Right atrium auricular region (tissue), 2 donors: ENCODE measurements at regions not wholly inside any gene's neighbourhood (a gene's known extent, or its start where the extent isn't known, plus 50 kb on each side); places are given as distances from the start of the nearest gene placed in this dataset.

Experiments used
- DNase-seq: peaks from one replicate; pipeline ENCODE4 v3.0.0-alpha.2; 2019; ENCODE audit warnings: low spot score
- H3K27ac ChIP-seq, 2 donors: fragments of 200-600 bp; sonication (generic); 1 replicate in 1 of 2; 2 replicates in 1 of 2; pipeline ENCODE4 v1.5.1; 2016 to 2019
- H3K27me3 ChIP-seq, 2 donors: fragments of 200-600 bp; sonication (generic); one replicate each; pipeline versions ENCODE4 v1.5.1 to v1.6.0; 2017 to 2019
- H3K36me3 ChIP-seq: fragments of 200-600 bp; sonication (generic); one replicate; pipeline ENCODE4 v1.5.1; 2016
- H3K4me1 ChIP-seq, 2 donors: fragments of 200-600 bp; sonication (generic); one replicate each; pipeline versions ENCODE4 v1.5.1 to v1.6.0; 2017 to 2019
- H3K4me3 ChIP-seq, 2 donors: fragments of 200-600 bp; sonication (generic); 1 replicate in 1 of 2; 2 replicates in 1 of 2; pipeline ENCODE4 v1.5.1; 2017 to 2019; ENCODE audit warnings: mild to moderate bottlenecking in 1 of 2, moderate library complexity in 1 of 2
- H3K9me3 ChIP-seq, 2 donors: fragments of 200-600 bp; sonication (generic); one replicate each; pipeline ENCODE4 v1.5.1; 2019
- CTCF ChIP-seq, 2 donors: fragments of 200-600 bp; sonication (generic); IDR thresholded peaks; one replicate each; pipeline ENCODE4 v1.5.1; 2019; ENCODE audit warnings: antibody characterized with exemption in 2 of 2

- Histone ChIP-seq H3K27ac (no peak overlapping the region), H3K36me3 (no peaks in the 10 kb centered on the region), H3K9me3 (no peaks in the 10 kb centered on the region), H3K4me1 (no peaks in the 10 kb centered on the region), H3K27me3 (no peaks in the 10 kb centered on the region), H3K4me3 (no peak overlapping the region)
- no peak for DNase-seq
- TF ChIP-seq CTCF (IDR thresholded peaks at IDR 0.05) = no peak
Observed at GRCh38 chr2:180175736-180176135, 168.6 kb upstream of the CWC22 start.

GRCh38 chr2:180174580-180174979 lies 167.5 kb upstream of the CWC22 start:
- no peak overlapping the region for H3K27ac ChIP-seq
- H3K9me3 ChIP-seq = peaks cover 0 to 2% of the 10 kb centered on the region in 2 donors
- H3K4me3 ChIP-seq = no peak overlapping the region
- TF ChIP-seq CTCF (IDR thresholded peaks at IDR 0.05) = no peak
- no peak for DNase-seq
- H3K27me3 ChIP-seq = no peaks in the 10 kb centered on the region
- no peaks in the 10 kb centered on the region for H3K4me1 ChIP-seq
- H3K36me3 ChIP-seq = no peaks in the 10 kb centered on the region

GRCh38 chr2:180169474-180169873 lies 162.4 kb upstream of the CWC22 start:
- DNase-seq = no peak
- no peak overlapping the region for H3K27ac ChIP-seq
- peaks cover 0 to 7% of the 10 kb centered on the region in 2 donors for H3K9me3 ChIP-seq
- no peak for TF ChIP-seq CTCF (IDR thresholded peaks at IDR 0.05)
- H3K4me3 ChIP-seq = no peak overlapping the region
- H3K27me3 ChIP-seq = no peaks in the 10 kb centered on the region
- no peaks in the 10 kb centered on the region for H3K4me1 ChIP-seq
- no peaks in the 10 kb centered on the region for H3K36me3 ChIP-seq

GRCh38 chr2:180161415-180161814 lies 154.3 kb upstream of the CWC22 start:
- Histone ChIP-seq H3K36me3 (no peaks in the 10 kb centered on the region), H3K27ac (no peak overlapping the region), H3K27me3 (no peaks in the 10 kb centered on the region), H3K4me3 (no peak overlapping the region), H3K4me1 (no peaks in the 10 kb centered on the region), H3K9me3 (no peaks in the 10 kb centered on the region)
- DNase-seq = no peak
- TF ChIP-seq CTCF (IDR thresholded peaks at IDR 0.05) = no peak

GRCh38 chr2:180159921-180160320 lies 152.8 kb upstream of the CWC22 start:
- Histone ChIP-seq H3K36me3 (no peaks in the 10 kb centered on the region), H3K4me1 (no peaks in the 10 kb centered on the region), H3K9me3 (no peaks in the 10 kb centered on the region), H3K27ac (no peak overlapping the region), H3K27me3 (no peaks in the 10 kb centered on the region), H3K4me3 (no peak overlapping the region)
- DNase-seq = no peak
- no peak for TF ChIP-seq CTCF (IDR thresholded peaks at IDR 0.05)

- H3K36me3 ChIP-seq = no peaks in the 10 kb centered on the region
- H3K4me3 ChIP-seq = no peak overlapping the region
- no peak for TF ChIP-seq CTCF (IDR thresholded peaks at IDR 0.05)
- H3K27ac ChIP-seq = no peak overlapping the region
- no peaks in the 10 kb centered on the region for H3K4me1 ChIP-seq
- DNase-seq = no peak
- no peaks in the 10 kb centered on the region for H3K27me3 ChIP-seq
- H3K9me3 ChIP-seq = no peaks in the 10 kb centered on the region
Observed at GRCh38 chr2:180158961-180159360, 151.9 kb upstream of the CWC22 start.
